ENCODE measurements at regions not wholly inside any gene's neighbourhood (a gene's known extent, or its start where the extent isn't known, plus 50 kb on each side); places are given as distances from the start of the nearest gene placed in this dataset.

DNA sequence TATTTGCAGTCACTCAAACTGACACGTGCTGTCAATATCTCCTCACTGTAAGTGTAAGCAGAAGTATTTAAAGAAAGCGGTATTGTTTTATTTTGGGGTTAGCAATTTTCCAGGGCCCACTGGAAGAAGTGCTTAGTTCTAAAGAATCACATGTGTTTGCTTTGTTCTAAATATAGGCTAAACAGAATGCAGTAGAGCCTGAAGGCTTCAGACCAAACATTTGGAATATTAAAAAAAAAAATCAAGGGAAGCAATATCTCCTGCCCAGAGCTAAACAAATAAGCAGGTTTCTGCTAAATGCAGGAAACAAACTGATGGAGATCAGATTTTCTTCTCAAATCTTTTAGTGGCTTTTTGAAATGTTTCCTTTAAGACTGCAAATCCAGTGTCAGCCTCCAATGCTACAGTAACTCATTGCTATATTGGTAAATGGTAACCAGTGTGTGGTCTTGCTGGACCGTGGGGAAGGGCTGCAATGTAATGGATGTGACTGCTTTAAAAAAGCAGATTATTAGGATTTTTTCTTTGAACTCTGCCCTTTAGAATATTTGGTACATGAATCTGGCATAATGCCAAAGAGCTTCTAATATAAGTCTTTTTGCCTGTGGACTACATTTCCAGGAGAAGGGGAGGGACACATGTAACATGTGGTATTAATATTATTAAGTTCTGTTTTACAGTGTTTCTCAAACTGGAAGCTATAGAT is 317.1 kb upstream of the FERMT1 start:
- TF ChIP-seq, protein P1, sequence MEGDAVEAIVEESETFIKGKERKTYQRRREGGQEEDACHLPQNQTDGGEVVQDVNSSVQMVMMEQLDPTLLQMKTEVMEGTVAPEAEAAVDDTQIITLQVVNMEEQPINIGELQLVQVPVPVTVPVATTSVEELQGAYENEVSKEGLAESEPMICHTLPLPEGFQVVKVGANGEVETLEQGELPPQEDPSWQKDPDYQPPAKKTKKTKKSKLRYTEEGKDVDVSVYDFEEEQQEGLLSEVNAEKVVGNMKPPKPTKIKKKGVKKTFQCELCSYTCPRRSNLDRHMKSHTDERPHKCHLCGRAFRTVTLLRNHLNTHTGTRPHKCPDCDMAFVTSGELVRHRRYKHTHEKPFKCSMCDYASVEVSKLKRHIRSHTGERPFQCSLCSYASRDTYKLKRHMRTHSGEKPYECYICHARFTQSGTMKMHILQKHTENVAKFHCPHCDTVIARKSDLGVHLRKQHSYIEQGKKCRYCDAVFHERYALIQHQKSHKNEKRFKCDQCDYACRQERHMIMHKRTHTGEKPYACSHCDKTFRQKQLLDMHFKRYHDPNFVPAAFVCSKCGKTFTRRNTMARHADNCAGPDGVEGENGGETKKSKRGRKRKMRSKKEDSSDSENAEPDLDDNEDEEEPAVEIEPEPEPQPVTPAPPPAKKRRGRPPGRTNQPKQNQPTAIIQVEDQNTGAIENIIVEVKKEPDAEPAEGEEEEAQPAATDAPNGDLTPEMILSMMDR (IDR thresholded peaks at IDR 0.05 in 8 of 11, conservative IDR thresholded peaks at IDR 0.05 in 3 of 11), result no peak
- TF ChIP-seq POLR2A (IDR thresholded peaks at IDR 0.05), result no peak
- no peak for TF ChIP-seq POLR2AphosphoS5 (IDR thresholded peaks at IDR 0.05)

Data from spleen (tissue), 7 donors.